IPS-NIHi7 (cell line): ENCODE measurements at regions not wholly inside any gene's neighbourhood (a gene's known extent, or its start where the extent isn't known, plus 50 kb on each side); places are given as distances from the start of the nearest gene placed in this dataset.

Experiments used
- DNase-seq: peaks from one replicate; pipeline ENCODE4 v3.0.0; 2012; ENCODE audit warnings: mixed read lengths; ENCODE audit errors: extremely low spot score

DNA sequence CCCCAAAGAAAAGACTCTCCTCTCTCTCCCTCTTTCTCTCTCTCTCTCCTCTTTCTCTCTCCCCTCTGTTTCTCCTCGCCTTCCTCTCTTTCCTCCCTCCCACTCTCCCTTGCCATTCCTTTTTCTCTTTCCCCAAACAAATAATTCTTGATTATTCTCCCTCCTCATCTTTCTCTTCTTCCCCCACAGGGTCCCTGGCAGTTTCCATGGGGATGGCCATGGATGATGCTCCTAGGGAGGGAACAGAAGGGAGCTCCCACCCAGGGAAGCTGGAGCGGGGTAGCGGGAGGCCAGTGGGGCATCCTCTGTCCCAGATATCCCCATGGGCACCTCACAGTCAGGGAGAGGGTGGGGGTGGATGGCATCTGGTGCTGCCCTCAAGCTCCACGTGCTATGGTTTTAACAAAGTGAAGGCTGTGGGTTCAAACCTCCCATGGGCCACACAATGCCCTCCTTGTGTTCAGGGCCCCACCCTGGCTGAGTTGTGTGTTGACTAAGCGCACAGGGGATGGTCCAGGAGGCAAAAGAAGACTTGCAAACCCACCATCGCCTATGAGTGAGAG lies 266.4 kb downstream of the BUD13 start:
- no peak for DNase-seq

DNA sequence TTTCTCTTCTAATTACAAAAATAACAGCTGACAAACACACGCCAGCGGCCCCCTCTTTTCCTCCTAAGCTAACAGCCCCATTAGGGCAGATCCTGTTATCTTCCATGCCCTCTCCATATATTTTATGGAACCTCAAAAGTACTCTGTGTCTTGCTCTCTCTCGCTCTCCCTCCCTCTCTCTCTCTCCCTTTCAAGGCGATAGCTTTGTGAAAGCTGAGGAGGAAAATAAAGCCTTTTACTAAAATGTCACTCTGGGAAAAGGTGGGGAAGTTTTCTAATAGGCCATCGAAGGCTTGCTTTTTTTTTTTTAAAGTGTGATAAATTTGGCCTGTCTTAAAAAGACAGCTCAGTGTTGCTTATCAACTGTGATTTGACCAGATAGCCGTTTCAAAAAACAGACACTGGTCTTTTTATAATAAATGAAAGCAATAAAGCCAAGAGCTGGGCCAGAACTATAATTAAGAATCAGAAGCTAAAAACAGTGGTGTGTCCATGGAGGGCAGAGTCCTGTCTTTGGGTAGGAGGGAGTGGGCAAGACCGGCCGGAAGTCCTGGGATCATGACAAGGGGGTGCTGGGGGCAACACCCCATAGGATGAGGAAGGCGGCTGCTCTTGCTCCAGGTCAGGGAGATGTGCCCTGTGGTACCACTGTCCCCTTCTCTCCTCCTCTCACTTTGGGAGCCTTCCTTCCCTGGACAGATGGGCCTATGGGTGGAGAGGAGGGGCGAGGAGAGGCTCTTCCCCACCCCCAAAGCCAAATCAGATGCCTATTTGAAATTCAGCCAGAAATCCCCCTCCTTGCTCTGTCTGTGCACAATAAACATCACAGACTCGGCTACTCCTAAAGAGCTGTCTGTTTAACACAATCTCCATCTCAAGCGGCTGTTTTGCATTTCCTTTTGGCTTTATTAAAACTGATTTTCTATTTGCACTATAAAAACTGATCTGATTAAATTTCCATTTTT lies 267.2 kb downstream of the BUD13 start:
- DNase-seq, result no peak

DNA sequence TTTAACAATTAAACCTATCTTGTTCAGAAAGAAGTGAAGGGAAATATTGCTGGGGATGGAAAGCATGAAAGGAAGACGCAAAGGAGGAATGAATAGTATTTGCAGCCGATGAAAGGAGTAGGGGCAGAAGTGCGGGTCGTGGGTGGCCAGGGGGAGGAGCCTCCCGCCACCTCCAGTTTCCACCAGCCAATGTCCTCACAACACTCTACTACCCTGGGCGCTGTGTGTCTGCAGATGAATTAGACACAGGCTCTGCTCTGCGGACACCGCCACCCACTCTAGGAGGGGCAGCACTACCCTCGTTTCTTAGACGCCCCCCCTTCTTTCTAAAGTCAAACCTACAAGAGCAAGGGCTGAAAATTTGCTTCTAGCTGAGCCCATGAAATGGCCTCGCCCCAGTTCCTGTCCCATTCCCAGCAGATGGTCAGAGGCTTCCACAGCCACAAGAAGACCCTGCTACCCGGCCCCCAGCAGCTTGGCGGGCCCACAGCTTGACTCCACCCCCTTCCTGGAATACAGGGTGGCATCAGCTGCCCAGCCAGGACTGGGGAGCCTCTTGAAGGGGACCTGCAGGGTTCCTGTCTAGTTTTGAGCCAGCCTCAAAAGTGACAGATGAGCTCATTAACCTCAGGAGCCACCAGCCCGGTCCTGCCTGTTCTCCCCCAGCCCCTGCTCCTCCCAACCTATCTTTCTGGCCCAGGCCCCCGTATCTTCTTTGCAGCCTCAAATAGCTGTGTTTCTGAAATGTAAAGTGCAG lies 268.1 kb downstream of the BUD13 start:
- no peak for DNase-seq

DNA sequence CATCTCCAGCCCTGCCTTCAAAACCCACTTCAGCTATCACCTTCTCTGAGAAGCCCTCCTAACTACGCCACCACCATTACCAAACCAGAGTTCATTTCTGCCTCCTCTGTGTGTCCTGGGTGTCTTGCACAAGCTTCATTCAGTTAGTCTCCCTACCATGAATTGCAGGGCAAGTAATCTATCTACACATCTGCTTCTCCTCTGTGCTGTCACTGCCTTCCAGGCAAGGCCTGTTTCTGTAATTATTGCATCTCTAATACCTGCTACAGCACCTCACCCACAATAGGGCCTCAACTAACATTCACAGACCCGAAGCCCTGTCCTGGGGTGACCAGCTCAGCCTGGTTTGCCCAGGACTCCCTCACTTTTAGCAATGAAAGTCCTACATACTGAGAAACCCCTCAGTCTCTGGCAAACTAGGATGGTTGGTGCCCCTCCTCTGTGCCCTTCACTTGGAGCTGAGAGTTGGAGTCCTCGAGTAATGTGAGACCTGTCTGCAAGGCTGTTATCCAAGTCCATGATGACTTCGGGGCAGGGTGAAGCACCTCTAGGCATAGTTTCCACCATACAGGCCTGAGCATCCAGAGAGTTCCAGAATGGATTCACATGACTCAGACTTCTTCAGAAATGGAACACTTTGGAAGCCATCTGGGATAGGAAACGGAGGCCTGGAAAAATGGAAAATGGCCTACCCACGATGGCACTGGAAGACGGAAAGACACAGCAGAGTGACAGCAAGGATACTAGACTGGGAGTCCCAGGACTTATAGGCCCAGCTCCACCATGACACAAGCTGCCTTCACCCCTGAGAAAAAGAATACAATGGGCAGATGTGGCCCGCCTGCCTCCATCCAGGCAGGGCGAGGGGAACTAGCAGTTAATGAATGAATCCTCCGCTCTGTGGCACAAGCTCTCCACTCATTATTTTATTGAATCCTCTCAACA lies 269.3 kb downstream of the BUD13 start:
- no peak for DNase-seq

DNA sequence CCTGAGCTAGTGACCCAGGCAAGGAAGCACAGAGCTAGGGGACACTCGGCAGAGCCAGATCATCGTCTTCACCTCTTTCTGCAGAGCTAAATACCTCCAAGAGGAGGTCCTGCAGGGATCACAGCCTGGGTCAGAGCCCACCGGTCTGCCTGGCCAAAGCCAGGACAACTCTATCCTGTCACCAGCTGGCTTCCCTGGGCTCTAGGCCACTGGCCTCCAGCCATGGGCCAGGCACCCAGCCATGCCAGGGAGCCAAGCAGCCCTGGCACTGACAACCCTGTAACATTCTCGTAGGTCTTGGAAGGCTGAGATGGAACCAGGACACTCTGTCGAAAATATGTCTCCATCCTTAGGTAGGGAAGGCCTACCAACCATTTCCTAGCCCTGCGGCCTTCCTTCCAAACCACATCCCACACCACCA lies 270.1 kb downstream of the BUD13 start:
- DNase-seq, result no peak

DNA sequence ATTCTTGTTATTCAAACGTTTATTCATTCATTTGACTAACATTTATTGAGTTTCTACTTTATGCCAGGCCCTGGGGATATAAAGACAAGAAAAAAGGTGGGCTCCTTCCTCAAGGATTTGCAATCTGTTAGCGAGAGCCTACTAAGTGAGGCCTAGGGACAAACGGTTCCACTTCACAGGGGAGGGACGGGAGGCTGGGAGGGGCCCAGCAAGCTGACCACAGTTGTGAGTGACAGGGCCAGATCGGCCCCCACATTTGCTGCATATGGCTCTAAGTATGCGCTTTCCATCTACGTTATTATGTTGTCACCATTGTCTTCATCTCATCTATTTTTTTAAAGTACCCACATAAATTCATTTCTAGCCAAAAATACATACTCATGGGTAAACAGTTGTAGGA lies 271.1 kb downstream of the BUD13 start:
- DNase-seq, result no peak

DNA sequence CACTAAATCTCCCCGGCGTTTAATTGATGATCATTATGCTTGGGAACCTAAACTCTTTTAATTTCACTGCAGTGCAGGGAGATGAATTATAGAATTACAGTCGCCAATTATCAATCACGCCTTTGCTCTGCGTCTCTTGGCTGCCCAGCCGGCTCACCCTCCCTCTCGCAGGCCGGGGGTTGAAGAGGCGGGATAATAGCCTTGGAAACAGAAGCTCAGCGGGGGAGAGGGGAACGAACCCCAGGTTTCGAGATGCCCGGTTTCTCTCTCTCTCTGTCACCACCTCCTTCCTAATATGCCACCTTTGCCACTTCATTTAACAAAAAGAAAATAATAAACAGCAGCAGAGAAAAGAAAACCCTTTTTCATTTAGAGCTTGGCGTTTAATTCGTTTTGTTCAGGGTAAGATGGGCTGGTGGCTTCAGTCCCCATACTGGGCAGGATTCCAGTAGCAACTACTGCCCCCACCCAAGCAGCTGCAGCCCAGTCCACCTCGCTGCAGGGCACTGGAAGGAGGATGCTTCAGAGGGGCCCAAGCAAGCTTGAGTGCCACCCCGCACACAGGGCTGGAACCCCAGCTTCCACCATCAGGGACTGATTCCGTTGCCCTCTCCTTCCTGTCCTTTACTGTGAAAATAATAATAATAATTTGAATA lies 271.7 kb downstream of the BUD13 start:
- peak; percentile 43 for DNase-seq

DNA sequence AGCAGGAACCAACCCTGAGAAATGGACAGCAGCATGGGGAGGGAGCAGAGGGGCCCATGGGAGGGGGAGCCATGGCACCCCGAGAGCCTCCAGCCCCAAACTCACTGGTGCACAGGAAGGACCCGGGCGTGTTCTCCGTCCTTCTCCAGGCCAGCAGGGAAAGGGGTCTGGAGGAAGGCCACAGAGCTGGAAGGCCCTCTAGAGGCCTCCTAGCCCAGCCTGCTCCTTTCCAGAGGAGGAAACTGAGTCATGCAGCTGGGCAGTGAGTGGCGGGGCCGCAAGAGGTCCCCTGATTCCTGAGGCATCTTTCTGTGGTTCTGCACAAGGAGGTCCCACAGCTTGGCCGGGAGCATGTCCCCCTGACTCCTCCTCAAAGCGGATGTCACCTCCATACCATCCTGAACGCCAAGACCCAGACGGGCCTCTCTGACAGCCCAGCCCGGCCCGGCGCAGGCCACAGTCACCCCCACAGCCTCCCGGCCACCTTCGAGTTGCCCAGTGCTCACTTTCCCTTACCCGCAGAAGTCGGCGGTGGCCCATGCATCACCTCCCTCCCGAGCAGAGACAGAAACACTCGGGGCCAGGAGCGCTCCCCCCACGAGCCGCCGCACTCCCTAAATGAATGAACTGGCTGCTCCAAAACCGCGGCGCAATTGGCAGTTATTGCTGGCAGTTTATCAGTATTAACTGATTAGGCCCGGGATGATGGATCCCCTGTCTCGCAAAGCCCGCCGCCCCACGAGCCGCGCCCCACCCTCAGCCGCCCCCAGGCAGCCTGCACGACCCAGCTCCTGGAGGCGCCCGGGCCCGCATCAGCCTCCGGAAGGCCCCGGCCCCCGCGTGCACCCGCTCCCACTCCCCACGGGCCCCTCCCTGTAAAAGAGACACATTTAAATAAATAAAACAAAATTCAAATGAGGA lies 272.5 kb downstream of the BUD13 start:
- DNase-seq, result no peak

DNA sequence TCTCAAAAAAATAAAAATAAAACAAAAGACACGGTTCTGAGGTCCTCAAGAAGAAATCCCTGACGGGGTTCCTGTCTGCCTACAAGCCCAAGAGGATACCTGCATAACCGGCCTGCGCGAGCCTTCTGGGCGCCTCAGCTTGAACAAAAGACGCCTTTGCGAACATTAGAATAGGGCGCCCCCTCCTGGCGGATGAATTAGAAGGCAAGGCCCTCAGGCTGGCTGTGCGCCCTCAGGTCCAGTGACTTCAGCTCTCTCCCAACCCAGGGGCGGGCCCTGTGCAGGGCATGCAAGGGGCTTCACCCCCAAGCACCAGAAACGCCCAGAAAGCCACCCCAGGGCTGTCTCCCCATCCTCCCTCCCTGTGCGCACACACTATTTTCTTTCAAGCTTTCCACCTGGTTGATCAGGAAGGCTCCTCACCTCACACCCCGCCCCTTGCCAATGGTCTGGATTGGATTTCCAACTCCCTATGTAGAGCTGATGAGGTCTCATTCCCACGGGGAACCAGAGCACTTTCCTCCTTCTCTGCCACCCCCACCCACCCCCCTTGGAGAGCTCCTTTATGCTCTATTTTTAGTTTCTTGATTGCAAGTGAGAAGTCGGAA lies 273.3 kb downstream of the BUD13 start:
- DNase-seq, result peak; percentile 89

DNA sequence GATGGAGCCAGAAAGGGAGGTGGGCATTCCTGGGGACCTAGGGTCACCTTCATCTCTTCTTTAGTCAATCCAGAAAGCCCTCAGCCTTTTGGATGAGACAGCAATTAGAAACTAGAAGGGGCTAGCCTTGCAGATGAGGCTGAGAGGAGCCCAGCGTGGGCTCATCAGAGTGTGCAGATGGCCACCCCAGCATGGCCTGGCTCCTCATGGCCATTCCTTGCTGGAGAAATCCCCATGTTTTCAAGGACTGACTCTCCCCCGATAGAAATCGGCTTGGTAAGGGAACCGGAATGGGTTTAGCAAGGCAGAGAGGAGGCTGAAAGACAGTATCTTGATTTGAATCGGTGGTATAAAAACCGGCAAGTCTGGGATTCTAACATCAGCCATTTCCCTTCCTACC lies 274.6 kb downstream of the BUD13 start:
- no peak for DNase-seq

DNA sequence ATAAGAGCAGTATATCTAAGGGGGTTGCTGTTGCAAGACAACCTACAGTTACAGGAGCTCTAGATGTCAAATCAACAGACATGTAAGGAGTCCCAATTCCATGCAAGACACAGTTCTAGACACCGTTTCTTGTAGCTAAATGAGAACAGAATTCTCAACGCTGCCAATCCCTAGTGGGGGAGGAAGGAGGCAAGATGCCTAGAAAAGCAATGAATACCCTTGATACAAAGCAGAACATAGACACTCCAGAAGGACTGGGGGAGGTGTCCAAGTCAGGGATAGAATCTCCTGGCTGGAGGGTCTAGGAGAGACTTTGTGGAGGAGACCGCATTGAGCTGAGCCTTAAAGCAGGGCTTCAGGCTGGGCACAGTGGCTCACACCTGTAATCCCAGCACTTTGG lies 280.2 kb downstream of the BUD13 start:
- no peak for DNase-seq

DNA sequence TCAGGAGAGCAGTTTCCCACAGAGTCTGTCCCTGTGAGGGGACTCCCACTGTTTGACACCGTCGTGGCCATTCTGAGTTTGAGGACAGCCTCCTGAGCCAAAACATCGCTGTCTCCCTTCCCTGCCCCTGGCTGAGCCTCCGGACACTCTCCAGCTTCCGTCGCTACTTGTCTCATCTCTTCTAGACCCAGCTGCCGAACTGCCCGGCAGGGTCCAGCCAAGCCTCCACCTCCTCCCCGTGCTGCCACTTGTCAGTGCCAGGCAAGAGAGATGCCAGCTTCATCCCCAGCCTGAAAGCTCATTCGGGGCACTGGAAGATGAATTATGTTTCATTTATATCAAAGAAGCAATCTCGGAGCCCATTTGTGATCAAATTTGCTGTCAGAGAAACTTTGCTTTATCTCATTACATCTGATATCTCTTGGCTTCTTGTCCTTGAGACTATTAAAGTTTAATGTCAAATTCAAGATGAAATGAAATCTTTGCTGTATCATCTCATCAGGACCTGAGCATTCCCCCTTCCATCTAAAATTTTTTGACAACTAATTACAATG lies 283.9 kb downstream of the BUD13 start:
- no peak for DNase-seq

DNA sequence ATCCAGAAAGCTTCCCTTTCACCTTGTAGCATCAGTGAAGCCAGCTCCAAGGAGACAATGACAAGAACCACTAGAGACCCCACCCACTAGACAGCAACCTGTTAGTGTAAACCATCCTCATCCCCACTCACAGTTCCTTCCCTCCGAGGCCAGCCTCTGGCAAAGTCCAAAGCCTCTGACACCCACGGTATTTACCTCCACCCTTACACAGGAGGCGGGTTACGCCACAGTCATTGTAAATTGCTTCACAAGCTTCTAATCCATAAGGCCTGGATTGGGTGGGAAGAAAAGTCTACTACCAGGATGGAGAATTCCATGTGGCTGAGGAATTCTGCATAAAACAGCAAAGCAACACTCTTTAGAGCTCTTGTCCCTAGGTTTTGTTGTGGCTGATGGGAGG lies 287.4 kb downstream of the BUD13 start:
- no peak for DNase-seq

DNA sequence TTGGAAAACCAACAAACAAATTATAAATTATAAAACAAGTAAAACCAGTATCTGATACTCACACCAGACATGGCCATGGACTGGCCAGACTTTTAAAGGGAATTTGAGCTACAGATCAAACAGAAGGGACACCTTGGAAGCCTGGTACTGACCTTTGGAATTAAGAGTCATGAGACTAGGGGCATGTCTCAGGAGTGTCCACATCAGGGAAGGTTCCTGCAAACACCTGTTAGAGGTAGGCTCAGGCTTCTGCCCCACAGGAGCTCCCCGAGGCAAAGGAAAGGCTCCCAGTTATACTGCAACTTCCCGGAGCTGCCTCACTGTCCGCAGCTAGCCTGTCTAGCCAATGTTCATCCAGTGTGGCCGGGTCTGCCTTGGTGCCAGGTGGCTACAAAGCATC lies 290.1 kb downstream of the BUD13 start:
- DNase-seq, result no peak

DNA sequence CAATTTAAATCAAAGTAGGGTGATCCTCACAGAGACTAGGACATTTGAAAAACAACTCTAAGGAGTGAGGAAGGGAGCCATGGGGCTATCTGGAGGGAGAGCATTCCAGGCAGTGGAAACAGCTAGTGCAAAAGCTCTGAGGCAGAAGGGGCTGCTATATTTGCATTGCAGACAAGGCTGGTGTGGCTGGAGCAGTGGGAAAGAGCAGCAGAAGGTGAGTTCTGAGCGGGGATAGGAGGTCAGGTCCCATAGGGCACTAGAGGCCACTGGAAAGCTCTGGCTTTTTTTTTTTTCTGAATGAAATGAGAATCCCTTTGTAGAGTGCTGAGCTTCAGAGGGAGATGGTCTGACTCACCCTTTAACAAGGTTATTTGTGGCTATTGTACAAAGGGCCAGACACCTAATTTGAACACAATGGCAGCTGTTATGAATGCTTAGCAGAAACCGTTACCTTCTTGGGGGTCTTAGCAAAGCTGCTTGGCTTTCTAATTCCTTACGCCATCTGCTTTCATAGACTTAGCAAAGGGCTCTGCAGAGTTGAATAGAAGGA lies 291.6 kb downstream of the BUD13 start:
- DNase-seq, result no peak

DNA sequence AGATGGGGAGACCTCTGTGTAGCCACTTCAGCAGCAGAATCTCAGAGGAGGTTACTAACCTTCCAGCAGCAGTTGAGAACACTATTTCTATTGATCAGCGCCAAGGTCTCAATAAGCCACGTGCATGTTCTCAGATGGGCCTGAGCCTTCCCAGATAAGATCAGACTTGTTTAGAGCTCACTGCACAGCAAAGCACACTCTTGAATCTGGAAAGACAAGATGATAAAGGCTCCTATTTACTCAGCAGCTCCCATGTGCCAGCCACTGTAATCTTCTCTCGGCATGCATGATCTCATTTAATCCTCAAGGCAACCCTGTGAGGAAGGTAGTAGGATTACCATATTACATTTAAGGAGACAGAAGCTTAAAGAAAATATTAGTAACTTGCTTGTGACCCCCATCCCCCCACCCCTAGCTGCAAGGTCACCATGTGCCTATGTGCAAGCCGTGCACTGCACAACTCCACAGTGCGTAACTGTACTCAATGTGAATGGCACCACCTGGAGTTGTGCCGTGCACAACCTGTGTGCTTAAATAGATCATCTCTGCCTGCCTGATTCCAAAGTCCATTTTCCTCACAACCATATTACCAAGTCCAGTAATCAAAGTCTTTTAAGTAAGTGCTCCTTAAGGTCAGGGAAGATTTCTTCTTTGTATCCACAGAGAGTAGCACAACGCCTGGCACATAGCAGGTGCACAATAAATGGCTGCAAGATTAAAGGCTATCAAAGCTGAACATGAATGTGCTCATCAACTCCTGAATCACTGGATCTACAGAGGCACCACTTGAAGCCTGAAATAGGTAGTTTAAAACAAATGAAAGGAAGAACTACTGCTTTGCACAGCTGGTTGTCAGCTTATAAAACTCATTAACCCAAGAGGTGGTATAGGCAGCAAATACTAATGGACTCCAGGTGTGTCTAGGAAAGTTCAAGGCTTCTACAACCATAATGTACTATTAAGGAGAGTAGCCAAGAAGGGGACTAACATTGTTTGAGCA lies 293.8 kb downstream of the BUD13 start:
- no peak for DNase-seq

DNA sequence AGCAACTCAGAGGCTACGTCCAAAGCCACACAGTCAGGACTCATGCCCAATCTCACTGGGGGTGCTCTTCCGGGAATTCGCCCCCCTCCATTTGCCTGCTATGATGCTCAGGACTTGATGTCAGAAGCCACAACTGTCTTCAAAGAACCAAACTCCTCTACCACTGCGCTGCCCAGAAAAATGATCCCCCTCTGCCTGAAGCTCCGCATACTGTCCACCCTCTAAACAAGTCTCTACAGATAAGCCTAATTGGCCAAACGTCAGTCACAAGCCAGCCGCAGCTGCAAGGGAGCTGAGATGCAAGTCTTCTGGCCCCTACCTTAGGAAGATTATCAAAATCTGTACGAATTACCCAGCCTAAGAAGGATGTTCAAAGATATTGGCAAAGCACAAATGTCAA lies 294.6 kb downstream of the BUD13 start:
- no peak for DNase-seq
